BJ (cell line): ENCODE measurements at regions not wholly inside any gene's neighbourhood (a gene's known extent, or its start where the extent isn't known, plus 50 kb on each side); places are given as distances from the start of the nearest gene placed in this dataset.

Experiments used
- CTCF ChIA-PET: fragments of 350-600 bp; formaldehyde crosslinking; extraction: SDS; loops from one replicate; lab custom pipeline; 2021; ENCODE audit warnings: antibody characterized with exemption, inconsistent platforms; lab: Yijun Ruan, JAX
- POLR2A ChIA-PET: fragments of 300-600 bp; sonication (Branson Sonifier 250); formaldehyde crosslinking; extraction: SDS; loops from one replicate; lab custom pipeline; 2021; ENCODE audit warnings: antibody characterized with exemption; lab: Charles Lee
- DNase-seq: peaks from one replicate; pipeline ENCODE4 v3.0.0-alpha.2; 2011; ENCODE audit warnings: low read depth
- H3K27me3 ChIP-seq: 2 replicates; pipeline ENCODE4 v1.6.0; 2011; ENCODE audit warnings: low read length; ENCODE audit not compliant: control insufficient read depth, insufficient read depth
- H3K36me3 ChIP-seq: 2 replicates; pipeline ENCODE4 v1.5.1; 2011; ENCODE audit warnings: low read length; ENCODE audit not compliant: control insufficient read depth, insufficient read depth
- H3K4me3 ChIP-seq: 2 replicates; pipeline ENCODE4 v1.5.1; 2011; ENCODE audit warnings: low read depth, mild to moderate bottlenecking, control low read depth, low read length
- TF ChIP-seq, protein P1 (sequence below): IDR thresholded peaks from 2 replicates; pipeline ENCODE4 v1.5.1; 2011; ENCODE audit warnings: low read depth, mild to moderate bottlenecking, control low read depth, inconsistent platforms, low read length, moderate library complexity; ENCODE audit not compliant: insufficient read depth

DNA sequence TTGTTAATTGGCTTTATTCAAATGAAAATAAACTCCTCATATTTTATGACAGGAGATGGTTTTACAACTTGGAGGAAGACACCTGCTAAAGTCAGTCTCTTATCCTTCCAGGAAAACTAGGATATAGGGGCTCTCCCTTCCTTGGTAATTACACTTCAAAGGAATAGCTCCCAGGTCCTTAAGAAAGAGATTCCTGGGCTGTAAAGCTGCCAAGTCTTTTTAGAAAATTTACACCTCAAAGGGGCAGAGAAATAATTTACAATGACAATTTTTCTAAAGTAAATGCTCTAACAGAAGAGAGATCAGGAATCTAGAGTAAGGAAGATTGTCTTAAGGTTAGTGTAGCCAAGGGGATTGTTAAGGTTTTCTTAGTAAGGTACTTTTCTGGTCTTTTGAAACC is 1359.0 kb downstream of the OLFM4 start:
- DNase-seq, result no peak
- CTCF ChIA-PET, result no interaction called here
- Histone ChIP-seq H3K36me3 (no peaks in the 10 kb centered on the region), H3K27me3 (no peaks in the 10 kb centered on the region), H3K4me3 (no peak overlapping the region)
- POLR2A ChIA-PET, result no interaction called here
- TF ChIP-seq, protein P1, sequence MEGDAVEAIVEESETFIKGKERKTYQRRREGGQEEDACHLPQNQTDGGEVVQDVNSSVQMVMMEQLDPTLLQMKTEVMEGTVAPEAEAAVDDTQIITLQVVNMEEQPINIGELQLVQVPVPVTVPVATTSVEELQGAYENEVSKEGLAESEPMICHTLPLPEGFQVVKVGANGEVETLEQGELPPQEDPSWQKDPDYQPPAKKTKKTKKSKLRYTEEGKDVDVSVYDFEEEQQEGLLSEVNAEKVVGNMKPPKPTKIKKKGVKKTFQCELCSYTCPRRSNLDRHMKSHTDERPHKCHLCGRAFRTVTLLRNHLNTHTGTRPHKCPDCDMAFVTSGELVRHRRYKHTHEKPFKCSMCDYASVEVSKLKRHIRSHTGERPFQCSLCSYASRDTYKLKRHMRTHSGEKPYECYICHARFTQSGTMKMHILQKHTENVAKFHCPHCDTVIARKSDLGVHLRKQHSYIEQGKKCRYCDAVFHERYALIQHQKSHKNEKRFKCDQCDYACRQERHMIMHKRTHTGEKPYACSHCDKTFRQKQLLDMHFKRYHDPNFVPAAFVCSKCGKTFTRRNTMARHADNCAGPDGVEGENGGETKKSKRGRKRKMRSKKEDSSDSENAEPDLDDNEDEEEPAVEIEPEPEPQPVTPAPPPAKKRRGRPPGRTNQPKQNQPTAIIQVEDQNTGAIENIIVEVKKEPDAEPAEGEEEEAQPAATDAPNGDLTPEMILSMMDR, result no peak

- TF ChIP-seq, protein P1, result no peak
- Histone ChIP-seq H3K36me3 (no peaks in the 10 kb centered on the region), H3K4me3 (no peak overlapping the region), H3K27me3 (no peaks in the 10 kb centered on the region)
- DNase-seq, result no peak
- ChIA-PET POLR2A (no interaction called here), CTCF (no interaction called here)
These were observed 1362.2 kb downstream of the OLFM4 start for GRCh38 chr13:54390841-54391240.

- DNase-seq, result no peak
- ChIA-PET POLR2A (no interaction called here), CTCF (no interaction called here)
- H3K27me3 ChIP-seq, result no peaks in the 10 kb centered on the region
- TF ChIP-seq, protein P1, result no peak
- H3K36me3 ChIP-seq, result no peaks in the 10 kb centered on the region
- no peak overlapping the region for H3K4me3 ChIP-seq
These were observed 1365.6 kb downstream of the OLFM4 start for GRCh38 chr13:54394085-54394700.

DNA sequence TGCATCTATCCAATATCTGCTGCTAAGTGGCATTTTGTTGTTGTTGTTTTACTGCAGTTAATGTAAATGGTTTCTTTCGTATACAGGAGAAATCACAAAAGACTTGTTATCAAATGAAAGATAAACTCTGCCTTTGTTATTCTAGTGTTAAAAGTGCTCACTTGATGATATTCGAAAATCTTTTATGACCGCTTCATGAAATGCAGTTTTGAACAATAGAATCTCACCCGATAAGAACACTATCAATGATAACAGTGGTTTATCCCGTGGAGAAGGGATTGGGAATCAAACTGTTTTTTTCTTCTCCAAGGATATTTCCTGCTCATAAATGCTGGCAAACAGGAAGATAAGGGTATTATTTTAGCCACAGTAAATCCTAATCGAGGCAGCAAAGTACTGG is 1366.3 kb downstream of the OLFM4 start:
- DNase-seq, result no peak
- TF ChIP-seq, protein P1, result no peak
- POLR2A ChIA-PET, result no interaction called here

GRCh38 chr13:54402495-54402894 is 1373.9 kb downstream of the OLFM4 start:
- ChIA-PET POLR2A (no interaction called here), CTCF (no interaction called here)
- TF ChIP-seq, protein P1, result no peak
- Histone ChIP-seq H3K27me3 (no peaks in the 10 kb centered on the region), H3K4me3 (no peak overlapping the region), H3K36me3 (no peaks in the 10 kb centered on the region)
- no peak for DNase-seq

More for the DNA sequence above, 1366.3 kb downstream of the OLFM4 start:
- Histone ChIP-seq H3K27me3 (no peaks in the 10 kb centered on the region), H3K36me3 (no peaks in the 10 kb centered on the region), H3K4me3 (no peak overlapping the region)
- CTCF ChIA-PET, result no interaction called here
